ENCODE measurements at regions not wholly inside any gene's neighbourhood (a gene's known extent, or its start where the extent isn't known, plus 50 kb on each side); places are given as distances from the start of the nearest gene placed in this dataset.

- DNase-seq = no peak
- no CpG with 5 or more reads among the region's 13 CpGs for WGBS (ENCODE audit: extremely low coverage, insufficient coverage, low lambda C conversion rate)
- H3K4ac ChIP-seq (ENCODE audit: low read depth, low read length) = no peak overlapping the region
Measured at GRCh38 chr5:18745042-18745987, 1111.1 kb downstream of the TAF11L14 start.

GRCh38 chr5:18745988-18746615, 1111.8 kb downstream of the TAF11L14 start:
- Histone ChIP-seq H3K9ac (ENCODE audit: low read length) (no peak overlapping the region), H3K23ac (ENCODE audit: low read length) (no peak overlapping the region), H3K4me2 (ENCODE audit: low read length) (no peak overlapping the region), H2BK5ac (ENCODE audit: low read length) (no peak overlapping the region), H3K56ac (ENCODE audit: low read length) (no peak overlapping the region), H3K4ac (ENCODE audit: low read depth, low read length) (no peak overlapping the region), H3K79me1 (ENCODE audit: low read length) (no peaks in the 10 kb centered on the region), H3K36me3 (ENCODE audit: control insufficient read depth, insufficient read depth, low read length) (no peaks in the 10 kb centered on the region), H3K27me3 (ENCODE audit: insufficient read depth, low read length, poor library complexity) (no peaks in the 10 kb centered on the region), H3K79me2 (ENCODE audit: control insufficient read depth, insufficient read depth, low read length) (no peaks in the 10 kb centered on the region), H2AK5ac (ENCODE audit: low read length) (no peak overlapping the region), H4K8ac (ENCODE audit: low read depth, low read length) (no peak overlapping the region), H4K5ac (ENCODE audit: low read length) (no peak overlapping the region), H3K18ac (ENCODE audit: low read length) (no peak overlapping the region), H2BK15ac (replicated peaks; ENCODE audit: low read depth) (no peak overlapping the region), H3K4me1 (ENCODE audit: control insufficient read depth, low read depth, low read length) (no peaks in the 10 kb centered on the region), H3K27ac (ENCODE audit: low read depth, low read length) (no peak overlapping the region), H3K4me3 (ENCODE audit: low read length) (no peak overlapping the region), H2BK120ac (ENCODE audit: low read depth, low read length) (no peak overlapping the region)
- no peak for DNase-seq
- WGBS (ENCODE audit: extremely low coverage, insufficient coverage, low lambda C conversion rate) = no CpG with 5 or more reads among the region's 9 CpGs

More at GRCh38 chr5:18745042-18745987, 1111.1 kb downstream of the TAF11L14 start:
- no peaks in the 10 kb centered on the region for H3K27me3 ChIP-seq (ENCODE audit: insufficient read depth, low read length, poor library complexity)
- no peaks in the 10 kb centered on the region for H3K79me1 ChIP-seq (ENCODE audit: low read length)
- H3K9ac ChIP-seq (ENCODE audit: low read length) = no peak overlapping the region
- no peak overlapping the region for H2BK15ac ChIP-seq (replicated peaks; ENCODE audit: low read depth)
- no peak overlapping the region for H2BK120ac ChIP-seq (ENCODE audit: low read depth, low read length)
- no peak overlapping the region for H2BK5ac ChIP-seq (ENCODE audit: low read length)
- H3K18ac ChIP-seq (ENCODE audit: low read length) = no peak overlapping the region
- H4K5ac ChIP-seq (ENCODE audit: low read length) = no peak overlapping the region
- no peak overlapping the region for H3K23ac ChIP-seq (ENCODE audit: low read length)
- H3K79me2 ChIP-seq (ENCODE audit: control insufficient read depth, insufficient read depth, low read length) = no peaks in the 10 kb centered on the region
- no peak overlapping the region for H4K8ac ChIP-seq (ENCODE audit: low read depth, low read length)
- H3K36me3 ChIP-seq (ENCODE audit: control insufficient read depth, insufficient read depth, low read length) = no peaks in the 10 kb centered on the region
- no peaks in the 10 kb centered on the region for H3K4me1 ChIP-seq (ENCODE audit: control insufficient read depth, low read depth, low read length)
- no peak overlapping the region for H3K27ac ChIP-seq (ENCODE audit: low read depth, low read length)
- H3K4me3 ChIP-seq (ENCODE audit: low read length) = no peak overlapping the region
- H3K56ac ChIP-seq (ENCODE audit: low read length) = no peak overlapping the region
- H2AK5ac ChIP-seq (ENCODE audit: low read length) = no peak overlapping the region
- H3K4me2 ChIP-seq (ENCODE audit: low read length) = no peak overlapping the region

GRCh38 chr5:18749763-18750162, 1115.5 kb downstream of the TAF11L14 start:
- no peak overlapping the region for H3K9ac ChIP-seq (ENCODE audit: low read length)
- no peak overlapping the region for H4K5ac ChIP-seq (ENCODE audit: low read length)
- H3K18ac ChIP-seq (ENCODE audit: low read length) = no peak overlapping the region
- H3K23ac ChIP-seq (ENCODE audit: low read length) = no peak overlapping the region
- no peak for DNase-seq
- no peak overlapping the region for H2BK15ac ChIP-seq (replicated peaks; ENCODE audit: low read depth)
- H3K36me3 ChIP-seq (ENCODE audit: control insufficient read depth, insufficient read depth, low read length) = no peaks in the 10 kb centered on the region
- H3K79me1 ChIP-seq (ENCODE audit: low read length) = no peaks in the 10 kb centered on the region
- H3K27ac ChIP-seq (ENCODE audit: low read depth, low read length) = no peak overlapping the region
- H3K4me1 ChIP-seq (ENCODE audit: control insufficient read depth, low read depth, low read length) = no peaks in the 10 kb centered on the region
- no peak overlapping the region for H2BK120ac ChIP-seq (ENCODE audit: low read depth, low read length)
- H2AK5ac ChIP-seq (ENCODE audit: low read length) = no peak overlapping the region
- no peaks in the 10 kb centered on the region for H3K79me2 ChIP-seq (ENCODE audit: control insufficient read depth, insufficient read depth, low read length)
- H3K4me3 ChIP-seq (ENCODE audit: low read length) = no peak overlapping the region
- H3K56ac ChIP-seq (ENCODE audit: low read length) = no peak overlapping the region
- H3K4me2 ChIP-seq (ENCODE audit: low read length) = no peak overlapping the region
- H4K8ac ChIP-seq (ENCODE audit: low read depth, low read length) = no peak overlapping the region
- no peaks in the 10 kb centered on the region for H3K27me3 ChIP-seq (ENCODE audit: insufficient read depth, low read length, poor library complexity)
- H3K4ac ChIP-seq (ENCODE audit: low read depth, low read length) = no peak overlapping the region
- no peak overlapping the region for H2BK5ac ChIP-seq (ENCODE audit: low read length)
- no CpG with 5 or more reads among the region's 4 CpGs for WGBS (ENCODE audit: extremely low coverage, insufficient coverage, low lambda C conversion rate)

DNA sequence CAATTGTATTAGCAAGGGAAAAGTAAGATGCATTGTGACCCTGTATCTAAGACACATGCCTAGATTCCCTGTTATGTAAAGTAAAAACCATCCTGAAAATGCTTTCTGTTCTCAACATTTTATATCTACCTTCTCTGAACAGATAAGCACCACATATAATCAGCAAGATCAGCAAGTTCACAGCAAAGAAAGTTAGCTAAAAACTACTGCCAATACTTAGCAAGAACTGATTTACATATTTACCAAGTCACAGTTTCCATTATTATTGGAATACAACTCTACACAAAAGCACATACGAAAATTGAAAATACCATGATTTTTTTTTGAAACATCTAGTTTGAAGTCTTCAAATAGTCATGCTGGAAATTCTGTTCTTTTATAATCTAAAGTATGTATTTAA, 1118.1 kb downstream of the TAF11L14 start:
- no peak overlapping the region for H2AK5ac ChIP-seq (ENCODE audit: low read length)
- H3K79me1 ChIP-seq (ENCODE audit: low read length) = no peaks in the 10 kb centered on the region
- no peak overlapping the region for H2BK15ac ChIP-seq (replicated peaks; ENCODE audit: low read depth)
- no peak overlapping the region for H2BK5ac ChIP-seq (ENCODE audit: low read length)
- H3K23ac ChIP-seq (ENCODE audit: low read length) = no peak overlapping the region
- no peak for DNase-seq
- H3K9ac ChIP-seq (ENCODE audit: low read length) = no peak overlapping the region
- H3K56ac ChIP-seq (ENCODE audit: low read length) = no peak overlapping the region
- H3K36me3 ChIP-seq (ENCODE audit: control insufficient read depth, insufficient read depth, low read length) = no peaks in the 10 kb centered on the region
- WGBS (ENCODE audit: extremely low coverage, insufficient coverage, low lambda C conversion rate) = no CpG with 5 or more reads among the region's 1 CpG
- H4K5ac ChIP-seq (ENCODE audit: low read length) = no peak overlapping the region
- H3K4me1 ChIP-seq (ENCODE audit: control insufficient read depth, low read depth, low read length) = no peaks in the 10 kb centered on the region
- H3K27ac ChIP-seq (ENCODE audit: low read depth, low read length) = no peak overlapping the region
- H3K27me3 ChIP-seq (ENCODE audit: insufficient read depth, low read length, poor library complexity) = no peaks in the 10 kb centered on the region
- no peak overlapping the region for H4K8ac ChIP-seq (ENCODE audit: low read depth, low read length)
- no peak overlapping the region for H2BK120ac ChIP-seq (ENCODE audit: low read depth, low read length)
- no peak overlapping the region for H3K4me2 ChIP-seq (ENCODE audit: low read length)
- H3K4ac ChIP-seq (ENCODE audit: low read depth, low read length) = no peak overlapping the region
- no peak overlapping the region for H3K4me3 ChIP-seq (ENCODE audit: low read length)
- H3K79me2 ChIP-seq (ENCODE audit: control insufficient read depth, insufficient read depth, low read length) = no peaks in the 10 kb centered on the region
- no peak overlapping the region for H3K18ac ChIP-seq (ENCODE audit: low read length)

- Histone ChIP-seq H2BK5ac (ENCODE audit: low read length) (no peak overlapping the region), H4K8ac (ENCODE audit: low read depth, low read length) (no peak overlapping the region), H4K5ac (ENCODE audit: low read length) (no peak overlapping the region), H3K9ac (ENCODE audit: low read length) (no peak overlapping the region), H3K4ac (ENCODE audit: low read depth, low read length) (no peak overlapping the region), H3K4me1 (ENCODE audit: control insufficient read depth, low read depth, low read length) (no peaks in the 10 kb centered on the region), H3K27me3 (ENCODE audit: insufficient read depth, low read length, poor library complexity) (no peaks in the 10 kb centered on the region), H3K79me1 (ENCODE audit: low read length) (no peaks in the 10 kb centered on the region), H3K79me2 (ENCODE audit: control insufficient read depth, insufficient read depth, low read length) (no peaks in the 10 kb centered on the region), H3K18ac (ENCODE audit: low read length) (no peak overlapping the region), H3K23ac (ENCODE audit: low read length) (no peak overlapping the region), H2BK15ac (replicated peaks; ENCODE audit: low read depth) (no peak overlapping the region), H3K56ac (ENCODE audit: low read length) (no peak overlapping the region), H3K4me2 (ENCODE audit: low read length) (no peak overlapping the region), H3K27ac (ENCODE audit: low read depth, low read length) (no peak overlapping the region), H3K36me3 (ENCODE audit: control insufficient read depth, insufficient read depth, low read length) (no peaks in the 10 kb centered on the region), H2AK5ac (ENCODE audit: low read length) (no peak overlapping the region), H2BK120ac (ENCODE audit: low read depth, low read length) (no peak overlapping the region), H3K4me3 (ENCODE audit: low read length) (no peak overlapping the region)
- no CpG with 5 or more reads among the region's 3 CpGs for WGBS (ENCODE audit: extremely low coverage, insufficient coverage, low lambda C conversion rate)
- peak; percentile 63 for DNase-seq
Measured at GRCh38 chr5:18754201-18754600, 1119.9 kb downstream of the TAF11L14 start.
